Neural progenitor cell (in vitro differentiated cells): ENCODE measurements at regions not wholly inside any gene's neighbourhood (a gene's known extent, or its start where the extent isn't known, plus 50 kb on each side); places are given as distances from the start of the nearest gene placed in this dataset.

Source experiments
- DNase-seq: peaks from one replicate; pipeline ENCODE4 v3.0.0-alpha.2; 2016; ENCODE audit warnings: low spot score
- H2AFZ ChIP-seq: fragments of 200-600 bp; sonication (generic); replicated peaks from 2 replicates; pipeline ENCODE4 v1.6.1; 2016; ENCODE audit warnings: antibody characterized with exemption
- H3F3A ChIP-seq: fragments of 200-600 bp; sonication (generic); 2 replicates; pipeline ENCODE4 v1.6.1; 2016; ENCODE audit warnings: antibody characterized with exemption, low read depth
- H3K27ac ChIP-seq: fragments of 200-600 bp; sonication (generic); 2 replicates; pipeline ENCODE4 v1.5.1; 2016; ENCODE audit warnings: mild to moderate bottlenecking
- H3K27me3 ChIP-seq: fragments of 200-600 bp; sonication (generic); 2 replicates; pipeline ENCODE4 v1.6.1; 2016; ENCODE audit warnings: mild to moderate bottlenecking, moderate library complexity
- H3K36me3 ChIP-seq: fragments of 200-600 bp; sonication (generic); 2 replicates; pipeline ENCODE4 v1.5.1; 2016
- H3K4me1 ChIP-seq: fragments of 200-600 bp; sonication (generic); 2 replicates; pipeline ENCODE4 v1.6.1; 2016; ENCODE audit warnings: mixed run types
- H3K4me2 ChIP-seq: fragments of 200-600 bp; sonication (generic); 2 replicates; pipeline ENCODE4 v1.6.1; 2016
- H3K4me3 ChIP-seq: fragments of 200-600 bp; sonication (generic); 2 replicates; pipeline ENCODE4 v1.5.1; 2016
- H3K79me2 ChIP-seq: fragments of 200-600 bp; sonication (generic); 2 replicates; pipeline ENCODE4 v1.6.1; 2016; ENCODE audit warnings: low read depth
- H3K9ac ChIP-seq: fragments of 200-600 bp; sonication (generic); 2 replicates; pipeline ENCODE4 v1.6.1; 2016
- H3K9me3 ChIP-seq: fragments of 200-600 bp; sonication (generic); 2 replicates; pipeline ENCODE4 v1.5.1; 2016; ENCODE audit warnings: low read depth
- H4K20me1 ChIP-seq: fragments of 200-600 bp; sonication (generic); 2 replicates; pipeline ENCODE4 v1.6.1; 2016; ENCODE audit warnings: low read depth
- H3K27ac Mint-ChIP-seq: 3 replicates; pipeline ENCODE4 v1.8.0; 2021; ENCODE audit warnings: mixed read lengths
- H3K27me3 Mint-ChIP-seq: 2 replicates; pipeline ENCODE4 v1.8.0; 2022; ENCODE audit warnings: low read depth, mild to moderate bottlenecking, inconsistent platforms, moderate library complexity, mixed read lengths; ENCODE audit not compliant: insufficient read depth
- H3K36me3 Mint-ChIP-seq: 3 replicates; pipeline ENCODE4 v1.8.0; 2021; ENCODE audit warnings: mixed read lengths
- H3K4me1 Mint-ChIP-seq: 3 replicates; pipeline ENCODE4 v1.8.0; 2021; ENCODE audit warnings: mixed read lengths
- H3K4me3 Mint-ChIP-seq: 3 replicates; pipeline ENCODE4 v1.8.0; 2021; ENCODE audit warnings: mild to moderate bottlenecking, moderate library complexity, mixed read lengths
- H3K9me3 Mint-ChIP-seq: 3 replicates; pipeline ENCODE4 v1.8.0; 2020; ENCODE audit warnings: mixed read lengths
- CTCF ChIP-seq: fragments of 200-600 bp; sonication (generic); IDR thresholded peaks from 2 replicates; pipeline ENCODE4 v1.5.1; 2017; ENCODE audit warnings: antibody characterized with exemption, mild to moderate bottlenecking
- EZH2 ChIP-seq: fragments of 200-600 bp; sonication (generic); IDR thresholded peaks from 2 replicates; pipeline ENCODE4 v1.6.1; 2017; ENCODE audit warnings: antibody characterized with exemption, mild to moderate bottlenecking, moderate library complexity
- EZH2phosphoT487 ChIP-seq: fragments of 200-600 bp; sonication (generic); IDR thresholded peaks from 2 replicates; pipeline ENCODE4 v1.6.1; 2017; ENCODE audit warnings: antibody characterized with exemption

- H3K9me3 ChIP-seq, result no peaks in the 10 kb centered on the region
- H3K4me2 ChIP-seq, result no peak overlapping the region
- Mint-ChIP-seq H3K9me3 (peaks cover 2% of the 10 kb centered on the region), H3K27me3 (peaks cover 4% of the 10 kb centered on the region), H3K36me3 (no peaks in the 10 kb centered on the region), H3K27ac (no peak overlapping the region), H3K4me3 (no peak overlapping the region), H3K4me1 (no peaks in the 10 kb centered on the region)
- H3K4me3 ChIP-seq, result no peak overlapping the region
- H3K27me3 ChIP-seq, result no peaks in the 10 kb centered on the region
- H3F3A ChIP-seq, result no peaks in the 10 kb centered on the region
- H3K27ac ChIP-seq, result no peak overlapping the region
- H2AFZ ChIP-seq, result no peak overlapping the region
- H3K9ac ChIP-seq, result no peak overlapping the region
- H3K79me2 ChIP-seq, result no peaks in the 10 kb centered on the region
- no peaks in the 10 kb centered on the region for H3K36me3 ChIP-seq
- DNase-seq, result no peak
- TF ChIP-seq EZH2 (no peak), CTCF (no peak), EZH2phosphoT487 (no peak)
- no peaks in the 10 kb centered on the region for H3K4me1 ChIP-seq
- H4K20me1 ChIP-seq, result no peaks in the 10 kb centered on the region
Measured at GRCh38 chr5:35443803-35444595, 173.7 kb upstream of the SPEF2 start.

GRCh38 chr5:35442885-35443639 lies 174.6 kb upstream of the SPEF2 start:
- Histone ChIP-seq H3K27me3 (no peaks in the 10 kb centered on the region), H2AFZ (no peak overlapping the region), H3K4me2 (no peak overlapping the region), H3K79me2 (no peaks in the 10 kb centered on the region), H4K20me1 (no peaks in the 10 kb centered on the region), H3K9ac (no peak overlapping the region), H3F3A (no peaks in the 10 kb centered on the region), H3K27ac (no peak overlapping the region), H3K4me3 (no peak overlapping the region), H3K4me1 (no peaks in the 10 kb centered on the region), H3K36me3 (no peaks in the 10 kb centered on the region), H3K9me3 (no peaks in the 10 kb centered on the region)
- H3K4me3 Mint-ChIP-seq, result no peak overlapping the region
- H3K4me1 Mint-ChIP-seq, result no peaks in the 10 kb centered on the region
- peaks cover 2% of the 10 kb centered on the region for H3K9me3 Mint-ChIP-seq
- peaks cover 4% of the 10 kb centered on the region for H3K27me3 Mint-ChIP-seq
- no peaks in the 10 kb centered on the region for H3K36me3 Mint-ChIP-seq
- H3K27ac Mint-ChIP-seq, result no peak overlapping the region
- DNase-seq, result peak; percentile 1
- TF ChIP-seq EZH2phosphoT487 (no peak), EZH2 (no peak), CTCF (no peak)

GRCh38 chr5:35440409-35440808 lies 177.3 kb upstream of the SPEF2 start:
- Mint-ChIP-seq H3K9me3 (peaks cover 2% of the 10 kb centered on the region), H3K4me1 (no peaks in the 10 kb centered on the region), H3K27me3 (no peaks in the 10 kb centered on the region), H3K27ac (no peak overlapping the region), H3K36me3 (no peaks in the 10 kb centered on the region), H3K4me3 (no peak overlapping the region)
- H3K27me3 ChIP-seq, result no peaks in the 10 kb centered on the region
- H3K4me1 ChIP-seq, result no peaks in the 10 kb centered on the region
- no peaks in the 10 kb centered on the region for H3K9me3 ChIP-seq
- no peak overlapping the region for H3K4me3 ChIP-seq
- no peak for DNase-seq
- H3F3A ChIP-seq, result no peaks in the 10 kb centered on the region
- no peaks in the 10 kb centered on the region for H4K20me1 ChIP-seq
- no peak overlapping the region for H3K4me2 ChIP-seq
- H2AFZ ChIP-seq, result no peak overlapping the region
- no peak overlapping the region for H3K27ac ChIP-seq
- H3K79me2 ChIP-seq, result no peaks in the 10 kb centered on the region
- no peaks in the 10 kb centered on the region for H3K36me3 ChIP-seq
- TF ChIP-seq EZH2 (no peak), EZH2phosphoT487 (no peak), CTCF (no peak)
- H3K9ac ChIP-seq, result no peak overlapping the region
